H1 (cell line): ENCODE measurements at regions not wholly inside any gene's neighbourhood (a gene's known extent, or its start where the extent isn't known, plus 50 kb on each side); places are given as distances from the start of the nearest gene placed in this dataset.

Experiments
- CTCF ChIA-PET: fragments of 300-600 bp; sonication (Branson Sonifier 250); formaldehyde crosslinking; loops from one replicate; lab custom pipeline; 2021; ENCODE audit not compliant: partially characterized antibody; lab: Charles Lee
- POLR2A ChIA-PET: fragments of 300-600 bp; sonication (Branson Sonifier 250); formaldehyde crosslinking; loops from one replicate; lab custom pipeline; 2021; ENCODE audit warnings: inconsistent platforms; ENCODE audit not compliant: partially characterized antibody; lab: Charles Lee
- DNase-seq, 2 experiments: peaks; one replicate each; pipeline versions ENCODE4 v3.0.0 to v3.0.0-alpha.2; 2010 to 2022; ENCODE audit warnings: low spot score in 2 of 2, low read depth in 1 of 2, mixed read lengths in 1 of 2
- FAIRE-seq: peaks from 2 replicates; lab custom pipeline; 2011; peaks lifted over from hg19 to GRCh38; lab: Jason Lieb, UNC
- H2AFZ ChIP-seq: 2 replicates; pipeline ENCODE4 v1.8.1; 2012; ENCODE audit warnings: low read length, inconsistent platforms
- H2AK5ac ChIP-seq: 2 replicates; pipeline ENCODE4 v1.6.1; 2013; ENCODE audit warnings: low read depth, low read length
- H2BK120ac ChIP-seq: replicated peaks from 2 replicates; pipeline ENCODE3; 2013; ENCODE audit warnings: low read depth, low read length, inconsistent platforms
- H2BK12ac ChIP-seq: 2 replicates; pipeline ENCODE4 v1.6.1; 2013; ENCODE audit warnings: low read depth, low read length
- H2BK15ac ChIP-seq: 2 replicates; pipeline ENCODE4 v1.6.1; 2013; ENCODE audit warnings: low read length
- H2BK20ac ChIP-seq: 2 replicates; pipeline ENCODE4 v1.6.1; 2013; ENCODE audit warnings: low read length
- H2BK5ac ChIP-seq: 2 replicates; pipeline ENCODE4 v1.6.1; 2013; ENCODE audit warnings: low read depth, low read length
- H3K14ac ChIP-seq: 2 replicates; pipeline ENCODE4 v1.6.1; 2013; ENCODE audit warnings: inconsistent platforms; ENCODE audit not compliant: insufficient read length
- H3K18ac ChIP-seq: 2 replicates; pipeline ENCODE4 v1.6.1; 2013; ENCODE audit warnings: low read length; ENCODE audit errors: extremely low read depth
- H3K23ac ChIP-seq: 2 replicates; pipeline ENCODE4 v1.6.1; 2013; ENCODE audit warnings: inconsistent platforms; ENCODE audit not compliant: insufficient read length
- H3K23me2 ChIP-seq: 2 replicates; pipeline ENCODE4 v1.6.1; 2013; ENCODE audit warnings: low read depth, low read length
- H3K27ac ChIP-seq: 2 replicates; pipeline ENCODE4 v1.6.1; 2011; ENCODE audit warnings: low read depth, low read length, inconsistent platforms
- H3K27me3 ChIP-seq, 4 experiments: replicated peaks in 1 of 4; 1 replicate in 1 of 4; 2 replicates in 3 of 4; pipeline versions ENCODE4 v1.6.1 to v1.8.1; 2011 to 2013; ENCODE audit warnings: low read length in 3 of 4, mild to moderate bottlenecking in 3 of 4, inconsistent platforms in 2 of 4, mixed read lengths in 2 of 4, moderate library complexity in 1 of 4; ENCODE audit not compliant: control insufficient read depth in 3 of 4, insufficient read depth in 3 of 4; ENCODE audit errors: extremely low read depth in 1 of 4
- H3K36me3 ChIP-seq, 4 experiments: 2 replicates each; pipeline versions ENCODE4 v1.6.1 to v1.8.1; 2011 to 2013; ENCODE audit warnings: mild to moderate bottlenecking in 4 of 4, low read length in 3 of 4, moderate library complexity in 2 of 4, control low read depth in 1 of 4, inconsistent platforms in 1 of 4; ENCODE audit not compliant: insufficient read depth in 4 of 4, control insufficient read depth in 2 of 4
- H3K4ac ChIP-seq: replicated peaks from 2 replicates; pipeline ENCODE3; 2013; ENCODE audit warnings: low read length, low read depth, mixed read lengths, inconsistent platforms; ENCODE audit not compliant: insufficient read length
- H3K4me1 ChIP-seq, 4 experiments: replicated peaks in 1 of 4; 1 replicate in 1 of 4; 2 replicates in 3 of 4; pipeline versions ENCODE4 v1.6.1 to v1.8.1; 2011 to 2013; ENCODE audit warnings: low read length in 3 of 4, inconsistent platforms in 2 of 4, mixed read lengths in 1 of 4; ENCODE audit not compliant: insufficient read depth in 4 of 4, control insufficient read depth in 3 of 4
- H3K4me2 ChIP-seq, 2 experiments: 2 replicates each; pipeline versions ENCODE4 v1.6.1 to v1.8.1; 2011 to 2013; ENCODE audit warnings: low read depth in 2 of 2, low read length in 2 of 2, control low read depth in 1 of 2, inconsistent platforms in 1 of 2, mild to moderate bottlenecking in 1 of 2; ENCODE audit not compliant: insufficient read depth in 1 of 2
- H3K4me3 ChIP-seq, 4 experiments: fragments of 200-600, 300-600 bp in 1 of 4; sonication (generic), shearing (Covaris generic), sonication (Bioruptor Twin) in 1 of 4; 2 replicates each; pipeline versions ENCODE4 v1.5.1 to v1.8.1; 2011 to 2016; ENCODE audit warnings: low read length in 4 of 4, low read depth in 3 of 4, control low read depth in 2 of 4, inconsistent platforms in 2 of 4, mild to moderate bottlenecking in 2 of 4, mixed read lengths in 1 of 4, moderate library complexity in 1 of 4; ENCODE audit not compliant: insufficient read depth in 2 of 4; ENCODE audit errors: extremely low read depth in 1 of 4
- H3K56ac ChIP-seq: replicated peaks from 2 replicates; pipeline ENCODE3; 2013; ENCODE audit warnings: low read depth, mild to moderate bottlenecking, mixed read lengths, low read length, inconsistent platforms; ENCODE audit not compliant: insufficient read length
- H3K79me1 ChIP-seq: 2 replicates; pipeline ENCODE4 v1.6.1; 2013; ENCODE audit warnings: low read depth, low read length, control low read depth
- H3K79me2 ChIP-seq, 2 experiments: 2 replicates each; pipeline versions ENCODE4 v1.6.1 to v1.8.1; 2012 to 2013; ENCODE audit warnings: low read length in 2 of 2, mild to moderate bottlenecking in 2 of 2, inconsistent platforms in 1 of 2; ENCODE audit not compliant: insufficient read depth in 2 of 2, control insufficient read depth in 1 of 2
- H3K9ac ChIP-seq, 4 experiments: replicated peaks in 1 of 4; 1 replicate in 1 of 4; 2 replicates in 3 of 4; pipeline versions ENCODE4 v1.6.1 to v1.8.1; 2011 to 2013; ENCODE audit warnings: low read depth in 3 of 4, low read length in 3 of 4, control low read depth in 2 of 4, mild to moderate bottlenecking in 2 of 4, moderate library complexity in 2 of 4, inconsistent platforms in 1 of 4; ENCODE audit errors: extremely low read depth in 1 of 4
- H3K9me3 ChIP-seq, 2 experiments: 2 replicates each; pipeline versions ENCODE4 v1.6.1 to v1.8.1; 2012 to 2013; ENCODE audit warnings: mild to moderate bottlenecking in 2 of 2, moderate library complexity in 2 of 2, control low read depth in 1 of 2, inconsistent platforms in 1 of 2, low read depth in 1 of 2, low read length in 1 of 2, mixed read lengths in 1 of 2; ENCODE audit not compliant: insufficient read depth in 2 of 2
- H4K20me1 ChIP-seq, 2 experiments: replicated peaks in 1 of 2; 2 replicates each; pipeline versions ENCODE3 to v1.8.1; 2011 to 2013; ENCODE audit warnings: inconsistent platforms in 2 of 2, low read length in 2 of 2, mild to moderate bottlenecking in 1 of 2; ENCODE audit not compliant: insufficient read depth in 2 of 2, control insufficient read depth in 1 of 2
- H4K5ac ChIP-seq: 2 replicates; pipeline ENCODE4 v1.6.1; 2013; ENCODE audit warnings: low read length, low read depth, mixed read lengths, inconsistent platforms; ENCODE audit not compliant: insufficient read length
- H4K8ac ChIP-seq: 2 replicates; pipeline ENCODE4 v1.8.0; 2013; ENCODE audit warnings: mild to moderate bottlenecking, moderate library complexity, low read length, inconsistent platforms; ENCODE audit not compliant: insufficient read depth; ENCODE audit errors: extremely low read depth
- H4K91ac ChIP-seq: replicated peaks from 2 replicates; pipeline ENCODE3; 2013; ENCODE audit warnings: low read length, mixed read lengths, inconsistent platforms; ENCODE audit not compliant: insufficient read length
- KDM4A ChIP-seq: IDR thresholded peaks from one replicate; pipeline ENCODE4 v1.7.1; 2012; ENCODE audit warnings: low read depth, mild to moderate bottlenecking, moderate library complexity, low read length, inconsistent platforms; ENCODE audit not compliant: severe bottlenecking
- WGBS, 2 experiments: shearing (Covaris generic) in 1 of 2; methylation state at CpG; one replicate each; pipeline versions ENCODE4 v1.1.6 to v1.1.7; 2013 to 2015; ENCODE audit warnings: low lambda C conversion rate in 2 of 2, mixed read lengths in 2 of 2, inconsistent platforms in 1 of 2, low coverage in 1 of 2, missing lambda C conversion rate in 1 of 2; ENCODE audit not compliant: insufficient replicate concordance in 2 of 2, insufficient coverage in 1 of 2, insufficient read length in 1 of 2; ENCODE audit errors: extremely low coverage in 1 of 2, missing lambda C conversion rate in 1 of 2; 5-methylcytosine and 5-hydroxymethylcytosine counted together

GRCh38 chr7:131626643-131627042 lies 70.2 kb upstream of the PODXL start:
- H3K56ac ChIP-seq = no peak overlapping the region
- POLR2A ChIA-PET = interaction anchor here (1.3 to 6.5 kb wide), 9 partner anchors 19 to 131 kb away, joined by 3 to 57 read pairs (median 4); partner anchors contain the start of gene PODXL
- 0 out of 4 replicates have a peak overlapping the region, but pooled peaks of 1 of the 2 experiments have one; percentile 16 for H3K4me2 ChIP-seq

More at GRCh38 chr7:131626643-131627042, 70.2 kb upstream of the PODXL start:
- no peak overlapping the region for H3K4me3 ChIP-seq
- H3K9ac ChIP-seq = no peak overlapping the region
- no peak for TF ChIP-seq KDM4A
- H2BK120ac ChIP-seq = peak overlapping the region; percentile 39
- H3K27ac ChIP-seq = no peak overlapping the region
- H4K5ac ChIP-seq = no peak overlapping the region
- peaks cover 4 to 18% (median 13%) of the 10 kb centered on the region in 4 experiments; a peak in 6 of 7 replicates for H3K4me1 ChIP-seq
- peak overlapping the region; percentile 34 for H3K4ac ChIP-seq
- peak overlapping the region; percentile 84; the same call in 1 of the 2 replicates for H2BK5ac ChIP-seq
- H4K20me1 ChIP-seq = no peaks in the 10 kb centered on the region
- no peak overlapping the region; the same call in 1 of the 2 replicates for H2BK15ac ChIP-seq
- no peaks in the 10 kb centered on the region for H3K79me1 ChIP-seq
- no peak overlapping the region for H3K14ac ChIP-seq
- H3K23ac ChIP-seq = no peak overlapping the region
- FAIRE-seq = no peak
- 79% methylated on average over 6 of the region's 6 CpGs; no CpG with 5 or more reads in 1 of the 2 experiments for WGBS, 2 experiments
- H2BK12ac ChIP-seq = peak overlapping the region; percentile 97
- H3K27me3 ChIP-seq = no peaks in the 10 kb centered on the region
- CTCF ChIA-PET = interaction anchor here (1.1 to 11.7 kb wide), 14 partner anchors 10 to 104 kb away, joined by 3 to 93 read pairs (median 12); no protein-coding TSS in a partner anchor
- no peak overlapping the region for H2AFZ ChIP-seq
- peak overlapping the region; percentile 97; the same call in 1 of the 2 replicates for H2BK20ac ChIP-seq
- H3K79me2 ChIP-seq = no peaks in the 10 kb centered on the region
- no peak for DNase-seq
- no peaks in the 10 kb centered on the region for H3K9me3 ChIP-seq
- peak overlapping the region; percentile 30 for H2AK5ac ChIP-seq
- H3K23me2 ChIP-seq = no peaks in the 10 kb centered on the region
- H4K91ac ChIP-seq = peak overlapping the region; percentile 6
- H3K36me3 ChIP-seq = no peaks in the 10 kb centered on the region
- H4K8ac ChIP-seq = no peak overlapping the region
- peak overlapping the region; percentile 26; the same call in 1 of the 2 replicates for H3K18ac ChIP-seq
